ENCODE measurements at regions not wholly inside any gene's neighbourhood (a gene's known extent, or its start where the extent isn't known, plus 50 kb on each side); places are given as distances from the start of the nearest gene placed in this dataset.

DNA sequence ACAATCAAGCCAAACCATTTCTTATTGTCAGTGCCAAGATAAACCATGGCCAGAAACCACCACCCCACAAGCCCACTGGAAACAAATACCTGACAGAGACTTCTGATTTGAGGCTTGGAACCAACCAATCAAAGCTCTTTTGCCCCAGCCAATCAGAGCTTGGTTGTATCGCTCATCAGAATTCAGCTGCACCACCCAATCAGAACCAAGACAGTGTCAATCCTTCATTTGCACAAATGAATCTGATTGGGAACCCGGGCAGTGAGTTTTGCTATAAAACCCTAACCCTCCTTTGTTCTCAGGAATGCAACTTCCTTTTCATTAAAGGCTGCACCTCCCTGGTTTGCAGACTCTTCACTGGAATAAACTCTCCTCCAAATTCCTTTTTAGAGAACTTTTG, 87.4 kb downstream of the ELAPOR2 start:
- TF ChIP-seq CTCF (IDR thresholded peaks at IDR 0.05 in 8 of 11, conservative IDR thresholded peaks at IDR 0.05 in 3 of 11) (no peak), POLR2A (IDR thresholded peaks at IDR 0.05) (no peak)

Measured in spleen (tissue), 7 donors.